PC-9 (cell line): ENCODE measurements at regions not wholly inside any gene's neighbourhood (a gene's known extent, or its start where the extent isn't known, plus 50 kb on each side); places are given as distances from the start of the nearest gene placed in this dataset.

ENCODE experiments used
- CTCF ChIP-seq: fragments of 200-600 bp; sonication (generic); conservative IDR thresholded peaks from 2 replicates; pipeline ENCODE4 v1.6.1; 2017; ENCODE audit warnings: mixed run types, antibody characterized with exemption, mild to moderate bottlenecking, moderate library complexity
- EZH2 ChIP-seq: fragments of 200-600 bp; sonication (generic); IDR thresholded peaks from 2 replicates; pipeline ENCODE4 v1.8.0; 2017; ENCODE audit warnings: antibody characterized with exemption, low read depth

- TF ChIP-seq CTCF (no peak), EZH2 (no peak)
Observed at GRCh38 chr5:167036585-167036984, 1254.9 kb upstream of the WWC1 start.
